PC-9 (cell line): ENCODE measurements at regions not wholly inside any gene's neighbourhood (a gene's known extent, or its start where the extent isn't known, plus 50 kb on each side); places are given as distances from the start of the nearest gene placed in this dataset.

ENCODE experiments used
- BruUV-seq: library from RNA; stranded (reverse); fragments of 400-500 nt; replicated peaks from 2 replicates; lab custom pipeline; 2021; lab: Mats Ljungman, UMichigan
- CTCF ChIA-PET: fragments of 300-600 bp; sonication (Branson Sonifier 250); formaldehyde crosslinking; loops from one replicate; lab custom pipeline; 2022; ENCODE audit warnings: antibody characterized with exemption; lab: Charles Lee
- POLR2A ChIA-PET: fragments of 300-600 bp; sonication (Branson Sonifier 250); formaldehyde crosslinking; loops from one replicate; lab custom pipeline; 2022; ENCODE audit warnings: antibody characterized with exemption; ENCODE audit not compliant: unreplicated experiment; lab: Charles Lee
- DNase-seq, 2 experiments: peaks; one replicate each; pipeline versions ENCODE4 v3.0.0 to v3.0.0-alpha.2; 2015 to 2022; ENCODE audit warnings: mixed read lengths in 1 of 2
- H2AFZ ChIP-seq: fragments of 200-600 bp; sonication (generic); 2 replicates; pipeline ENCODE4 v1.8.1; 2017; ENCODE audit warnings: antibody characterized with exemption
- H3F3A ChIP-seq: fragments of 200-600 bp; sonication (generic); 2 replicates; pipeline ENCODE4 v1.8.1; 2017; ENCODE audit warnings: antibody characterized with exemption, mild to moderate bottlenecking, low read depth; ENCODE audit not compliant: insufficient read depth
- H3K27ac ChIP-seq: fragments of 200-600 bp; sonication (generic); 2 replicates; pipeline ENCODE4 v1.6.1; 2016; ENCODE audit warnings: mixed run types
- H3K27me3 ChIP-seq: fragments of 200-600 bp; sonication (generic); 2 replicates; pipeline ENCODE4 v1.6.1; 2016; ENCODE audit warnings: low read depth, mixed run types; ENCODE audit not compliant: insufficient read depth
- H3K36me3 ChIP-seq: fragments of 200-600 bp; sonication (generic); 2 replicates; pipeline ENCODE4 v1.6.1; 2016; ENCODE audit warnings: low read depth, mixed run types
- H3K4me1 ChIP-seq: fragments of 200-600 bp; sonication (generic); replicated peaks from 2 replicates; pipeline ENCODE4 v1.6.1; 2016; ENCODE audit warnings: mixed run types; ENCODE audit not compliant: insufficient read depth
- H3K4me2 ChIP-seq: fragments of 200-600 bp; sonication (generic); 2 replicates; pipeline ENCODE4 v1.6.1; 2017; ENCODE audit warnings: mixed run types
- H3K4me3 ChIP-seq: fragments of 200-600 bp; sonication (generic); 2 replicates; pipeline ENCODE4 v1.6.1; 2016; ENCODE audit warnings: mixed run types
- H3K79me2 ChIP-seq: fragments of 200-600 bp; sonication (generic); 2 replicates; pipeline ENCODE4 v1.6.1; 2017; ENCODE audit warnings: low read depth, mixed run types
- H3K9me2 ChIP-seq: fragments of 200-600 bp; sonication (generic); 2 replicates; pipeline ENCODE4 v1.8.1; 2017; ENCODE audit warnings: mild to moderate bottlenecking; ENCODE audit not compliant: insufficient read depth
- H3K9me3 ChIP-seq: fragments of 200-600 bp; sonication (generic); 2 replicates; pipeline ENCODE4 v1.8.1; 2016; ENCODE audit warnings: low read depth; ENCODE audit not compliant: insufficient read depth
- H4K20me1 ChIP-seq: fragments of 200-600 bp; sonication (generic); 2 replicates; pipeline ENCODE4 v1.8.1; 2017; ENCODE audit not compliant: insufficient read depth
- EZH2 ChIP-seq: fragments of 200-600 bp; sonication (generic); IDR thresholded peaks from 2 replicates; pipeline ENCODE4 v1.8.0; 2017; ENCODE audit warnings: antibody characterized with exemption, low read depth
- intact Hi-C: fragments of 100-400 bp; cut with micrococcal nuclease; formaldehyde crosslinking; loops from one replicate; pipeline ENCODE4 v1.10.0; 2022; ENCODE audit not compliant: unreplicated experiment
- TF ChIP-seq, protein P1 (sequence below): fragments of 200-600 bp; sonication (generic); conservative IDR thresholded peaks from 2 replicates; pipeline ENCODE4 v1.6.1; 2017; ENCODE audit warnings: mixed run types, antibody characterized with exemption, mild to moderate bottlenecking, moderate library complexity

DNA sequence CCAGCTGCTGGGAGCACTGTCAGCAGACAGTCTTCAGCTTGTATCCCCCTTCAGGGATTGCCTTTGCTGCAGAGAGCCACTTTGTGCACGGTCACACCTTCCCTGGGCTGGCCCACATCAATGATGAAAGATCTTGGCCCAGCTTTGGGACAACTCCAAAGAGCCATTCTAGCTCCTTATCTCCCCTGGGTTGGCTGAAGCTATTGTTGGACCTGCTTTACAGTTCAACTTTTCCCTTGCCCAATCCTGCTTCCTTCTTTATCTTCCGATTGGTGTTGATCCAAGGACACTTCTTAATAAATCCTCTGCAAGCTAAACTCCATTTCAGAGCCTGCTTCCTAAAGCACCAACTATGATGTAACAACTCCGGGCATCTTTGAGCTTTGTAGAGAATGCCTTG lies 466.4 kb downstream of the KLF12 start:
- H3K4me3 ChIP-seq: no peak overlapping the region
- intact Hi-C loops: no loop called here

DNA sequence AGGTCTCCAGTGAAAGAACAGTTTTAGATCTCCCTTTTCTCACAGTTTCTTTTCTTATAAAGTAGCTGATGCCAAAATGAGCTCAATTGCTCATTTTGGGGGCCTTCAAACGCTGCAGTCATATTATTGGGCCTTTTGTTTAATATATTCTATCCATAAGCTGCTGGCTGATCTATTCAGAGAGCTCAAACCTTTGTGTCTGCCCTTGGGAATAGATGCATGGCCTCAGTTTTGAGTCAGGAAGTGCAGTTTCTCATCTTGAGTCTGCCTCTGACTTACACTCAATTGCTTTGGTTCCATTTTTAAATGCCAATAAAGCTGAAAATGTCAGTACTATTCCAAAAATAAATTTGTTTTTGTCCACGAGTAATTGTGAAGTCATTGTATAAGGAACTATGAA lies 468.9 kb downstream of the KLF12 start:
- H3K4me1 ChIP-seq: no peaks in the 10 kb centered on the region
- no peak for TF ChIP-seq EZH2
- TF ChIP-seq, protein P1, sequence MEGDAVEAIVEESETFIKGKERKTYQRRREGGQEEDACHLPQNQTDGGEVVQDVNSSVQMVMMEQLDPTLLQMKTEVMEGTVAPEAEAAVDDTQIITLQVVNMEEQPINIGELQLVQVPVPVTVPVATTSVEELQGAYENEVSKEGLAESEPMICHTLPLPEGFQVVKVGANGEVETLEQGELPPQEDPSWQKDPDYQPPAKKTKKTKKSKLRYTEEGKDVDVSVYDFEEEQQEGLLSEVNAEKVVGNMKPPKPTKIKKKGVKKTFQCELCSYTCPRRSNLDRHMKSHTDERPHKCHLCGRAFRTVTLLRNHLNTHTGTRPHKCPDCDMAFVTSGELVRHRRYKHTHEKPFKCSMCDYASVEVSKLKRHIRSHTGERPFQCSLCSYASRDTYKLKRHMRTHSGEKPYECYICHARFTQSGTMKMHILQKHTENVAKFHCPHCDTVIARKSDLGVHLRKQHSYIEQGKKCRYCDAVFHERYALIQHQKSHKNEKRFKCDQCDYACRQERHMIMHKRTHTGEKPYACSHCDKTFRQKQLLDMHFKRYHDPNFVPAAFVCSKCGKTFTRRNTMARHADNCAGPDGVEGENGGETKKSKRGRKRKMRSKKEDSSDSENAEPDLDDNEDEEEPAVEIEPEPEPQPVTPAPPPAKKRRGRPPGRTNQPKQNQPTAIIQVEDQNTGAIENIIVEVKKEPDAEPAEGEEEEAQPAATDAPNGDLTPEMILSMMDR: no peak
- H3K4me3 ChIP-seq: no peak overlapping the region
- no peak for DNase-seq
- no peaks in the 10 kb centered on the region for H3F3A ChIP-seq
- H3K36me3 ChIP-seq: no peaks in the 10 kb centered on the region
- no peaks in the 10 kb centered on the region for H3K9me3 ChIP-seq
- H3K27ac ChIP-seq: no peak overlapping the region
- no peaks in the 10 kb centered on the region for H3K27me3 ChIP-seq
- CTCF ChIA-PET: no interaction called here
- intact Hi-C loops: no loop called here
- H3K79me2 ChIP-seq: no peaks in the 10 kb centered on the region
- no peaks in the 10 kb centered on the region for H4K20me1 ChIP-seq
- POLR2A ChIA-PET: no interaction called here
- BruUV-seq: no TSS peak
- no peak overlapping the region for H3K4me2 ChIP-seq
- no peaks in the 10 kb centered on the region for H3K9me2 ChIP-seq
- H2AFZ ChIP-seq: no peak overlapping the region

More for the DNA sequence above, 466.4 kb downstream of the KLF12 start:
- no peaks in the 10 kb centered on the region for H3K36me3 ChIP-seq
- no peak for DNase-seq
- ChIA-PET POLR2A (no interaction called here), CTCF (no interaction called here)
- no peak overlapping the region for H3K27ac ChIP-seq
- no peak overlapping the region for H2AFZ ChIP-seq
- no TSS peak for BruUV-seq
- no peaks in the 10 kb centered on the region for H3K27me3 ChIP-seq
- no peaks in the 10 kb centered on the region for H4K20me1 ChIP-seq
- H3K9me2 ChIP-seq: no peaks in the 10 kb centered on the region
- no peaks in the 10 kb centered on the region for H3K9me3 ChIP-seq
- TF ChIP-seq EZH2: no peak
- TF ChIP-seq, protein P1: no peak
- no peaks in the 10 kb centered on the region for H3K79me2 ChIP-seq
- H3K4me2 ChIP-seq: no peak overlapping the region
- no peaks in the 10 kb centered on the region for H3K4me1 ChIP-seq
- H3F3A ChIP-seq: no peaks in the 10 kb centered on the region

DNA sequence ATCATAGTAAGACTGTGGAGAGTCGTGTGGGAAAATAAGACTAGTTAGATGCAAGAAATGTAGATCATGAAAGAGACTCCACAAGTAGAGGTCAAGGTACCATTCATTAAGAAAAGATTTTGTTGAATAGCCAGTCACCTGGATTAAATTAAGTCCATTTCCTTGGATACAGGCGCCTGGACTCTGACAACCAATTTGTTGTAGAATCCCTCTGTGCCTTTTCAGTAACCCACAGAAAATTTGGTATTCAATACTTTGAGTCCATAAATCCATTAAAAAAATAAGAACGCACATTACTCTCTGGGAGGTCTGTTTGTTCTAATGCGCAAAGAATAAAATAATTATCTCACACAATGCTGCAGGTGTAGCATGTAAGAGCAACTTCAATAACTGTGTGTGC lies 469.4 kb downstream of the KLF12 start:
- H3K9me2 ChIP-seq: no peaks in the 10 kb centered on the region
- intact Hi-C loops: no loop called here
- H3K79me2 ChIP-seq: no peaks in the 10 kb centered on the region
- no peak overlapping the region for H3K27ac ChIP-seq
- DNase-seq: no peak
- ChIA-PET POLR2A (no interaction called here), CTCF (no interaction called here)
- H3K36me3 ChIP-seq: no peaks in the 10 kb centered on the region
- no peak overlapping the region for H2AFZ ChIP-seq
- H3F3A ChIP-seq: no peaks in the 10 kb centered on the region
- BruUV-seq: no TSS peak
- H3K27me3 ChIP-seq: no peaks in the 10 kb centered on the region
- H3K4me1 ChIP-seq: no peaks in the 10 kb centered on the region
- H3K9me3 ChIP-seq: no peaks in the 10 kb centered on the region
- H4K20me1 ChIP-seq: no peaks in the 10 kb centered on the region
- TF ChIP-seq EZH2: no peak
- TF ChIP-seq, protein P1: no peak
- H3K4me3 ChIP-seq: no peak overlapping the region
- no peak overlapping the region for H3K4me2 ChIP-seq
